Endothelial cell of umbilical vein (primary cell): ENCODE measurements at regions not wholly inside any gene's neighbourhood (a gene's known extent, or its start where the extent isn't known, plus 50 kb on each side); places are given as distances from the start of the nearest gene placed in this dataset.

Source experiments
- BruUV-seq: library from RNA; stranded (reverse); fragments of 400-500 nt; replicated peaks from 2 replicates; lab custom pipeline; 2021; lab: Mats Ljungman, UMichigan
- CTCF ChIA-PET: fragments of 300-600, 350-600 bp; sonication (Branson Sonifier 250); formaldehyde crosslinking; loops from one replicate; lab custom pipeline; 2021; ENCODE audit warnings: antibody characterized with exemption, inconsistent platforms; lab: Charles Lee
- POLR2A ChIA-PET: fragments of 300-600, 350-600 bp; sonication (Branson Sonifier 250); formaldehyde crosslinking; loops from one replicate; lab custom pipeline; 2021; ENCODE audit warnings: antibody characterized with exemption, inconsistent platforms; lab: Charles Lee
- DNase-seq: peaks from one replicate; pipeline ENCODE4 v3.0.0-alpha.2; 2011; ENCODE audit warnings: low read depth, low spot score
- FAIRE-seq: peaks from 2 replicates; lab custom pipeline; 2011; peaks lifted over from hg19 to GRCh38; lab: Jason Lieb, UNC
- H2AFZ ChIP-seq: 2 replicates; pipeline ENCODE4 v1.6.0; 2012; ENCODE audit warnings: low read depth, low read length, control low read depth, inconsistent platforms
- H3K27ac ChIP-seq: 2 replicates; pipeline ENCODE4 v1.5.1; 2011; ENCODE audit warnings: low read depth, mild to moderate bottlenecking, control low read depth, low read length, moderate library complexity; ENCODE audit not compliant: insufficient read depth
- H3K27me3 ChIP-seq, 2 experiments: 2 replicates each; pipeline versions ENCODE4 v1.6.0 to v1.6.1; 2011; ENCODE audit warnings: low read length in 2 of 2, mixed read lengths in 1 of 2; ENCODE audit not compliant: control insufficient read depth in 2 of 2, insufficient read depth in 2 of 2
- H3K36me3 ChIP-seq, 2 experiments: 2 replicates in 1 of 2; 3 replicates in 1 of 2; pipeline ENCODE4 v1.5.1; 2011; ENCODE audit warnings: low read length in 2 of 2, mild to moderate bottlenecking in 1 of 2, moderate library complexity in 1 of 2; ENCODE audit not compliant: control insufficient read depth in 2 of 2, insufficient read depth in 2 of 2; ENCODE audit errors: extremely low read depth in 1 of 2
- H3K4me1 ChIP-seq: 3 replicates; pipeline ENCODE4 v1.5.1; 2011; ENCODE audit warnings: mild to moderate bottlenecking, low read length; ENCODE audit not compliant: control insufficient read depth, insufficient read depth; ENCODE audit errors: extremely low read depth
- H3K4me2 ChIP-seq: 2 replicates; pipeline ENCODE4 v1.6.1; 2011; ENCODE audit warnings: low read length, control low read depth, mixed read lengths; ENCODE audit not compliant: insufficient read depth
- H3K4me3 ChIP-seq, 3 experiments: fragments of 200-600 bp in 1 of 3; sonication (generic), shearing (Covaris generic) in 1 of 3; replicated peaks in 1 of 3; 2 replicates each; pipeline ENCODE4 v1.5.1; 2011 to 2016; ENCODE audit warnings: control low read depth in 3 of 3, low read length in 3 of 3, mild to moderate bottlenecking in 2 of 3, inconsistent platforms in 1 of 3, low read depth in 1 of 3, moderate library complexity in 1 of 3; ENCODE audit not compliant: insufficient read depth in 1 of 3
- H3K79me2 ChIP-seq: 2 replicates; pipeline ENCODE4 v1.6.0; 2012; ENCODE audit warnings: low read length, inconsistent platforms; ENCODE audit not compliant: control insufficient read depth, insufficient read depth
- H3K9ac ChIP-seq: replicated peaks from 2 replicates; pipeline ENCODE3; 2011; ENCODE audit warnings: low read length, control low read depth; ENCODE audit not compliant: insufficient read depth; ENCODE audit errors: extremely low read depth
- H3K9me1 ChIP-seq: replicated peaks from 3 replicates; pipeline ENCODE4 v1.6.0; 2011; ENCODE audit warnings: mild to moderate bottlenecking, low read length; ENCODE audit not compliant: control insufficient read depth, insufficient read depth; ENCODE audit errors: extremely low read depth
- H3K9me3 ChIP-seq: replicated peaks from 2 replicates; pipeline ENCODE4 v1.5.1; 2012; ENCODE audit warnings: low read length, inconsistent platforms; ENCODE audit not compliant: control insufficient read depth, insufficient read depth
- H4K20me1 ChIP-seq: replicated peaks from 2 replicates; pipeline ENCODE3; 2011; ENCODE audit warnings: mild to moderate bottlenecking, low read length; ENCODE audit not compliant: control insufficient read depth, insufficient read depth; ENCODE audit errors: extremely low read depth
- CTCF ChIP-seq, 2 donors: IDR thresholded peaks; 1 replicate in 1 of 2; 2 replicates in 1 of 2; pipeline ENCODE4 v1.5.1; 2011; ENCODE audit warnings: low read length in 2 of 2, mild to moderate bottlenecking in 2 of 2, moderate library complexity in 2 of 2, control low read depth in 1 of 2, inconsistent platforms in 1 of 2, low read depth in 1 of 2; ENCODE audit not compliant: insufficient read depth in 1 of 2; ENCODE audit errors: extremely low read depth in 1 of 2
- EZH2 ChIP-seq: IDR thresholded peaks from 2 replicates; pipeline ENCODE4 v1.6.1; 2012; ENCODE audit warnings: borderline replicate concordance, low read depth, mild to moderate bottlenecking, moderate library complexity, low read length, inconsistent platforms; ENCODE audit not compliant: severe bottlenecking
- FOS ChIP-seq: IDR thresholded peaks from 2 replicates; pipeline ENCODE4 v1.6.1; 2011; ENCODE audit warnings: mild to moderate bottlenecking, low read length, moderate library complexity, borderline replicate concordance; ENCODE audit not compliant: insufficient read depth
- GATA2 ChIP-seq: IDR thresholded peaks from 2 replicates; pipeline ENCODE4 v1.7.0; 2011; ENCODE audit warnings: low read depth, mild to moderate bottlenecking, moderate library complexity, mixed read lengths, low read length; ENCODE audit not compliant: insufficient read length, insufficient read depth
- JUN ChIP-seq: IDR thresholded peaks from 2 replicates; pipeline ENCODE4 v1.6.1; 2011; ENCODE audit warnings: borderline replicate concordance, low read depth; ENCODE audit not compliant: insufficient read length, insufficient read depth
- MAX ChIP-seq: IDR thresholded peaks from 2 replicates; pipeline ENCODE4 v1.6.1; 2011; ENCODE audit not compliant: insufficient read depth, insufficient read length
- MYC ChIP-seq: IDR thresholded peaks from one replicate; pipeline ENCODE4 v1.6.1; 2011; ENCODE audit warnings: mild to moderate bottlenecking, low read depth, low read length
- POLR2A ChIP-seq: IDR thresholded peaks from 2 replicates; pipeline ENCODE4 v1.6.1; 2012; ENCODE audit warnings: low read depth, mild to moderate bottlenecking, control low read depth, low read length
- POLR2AphosphoS5 ChIP-seq: IDR thresholded peaks from 2 replicates; pipeline ENCODE4 v1.6.1; 2012; ENCODE audit warnings: low read depth, mild to moderate bottlenecking, control low read depth, low read length, moderate library complexity; ENCODE audit not compliant: insufficient read depth
- dilution Hi-C: fragments of 300-500 bp; cut with MboI; formaldehyde crosslinking; loops from one replicate; pipeline ENCODE4 v1.15.0; 2019; ENCODE audit warnings: low sequenced_read_pairs; ENCODE audit not compliant: extremely low pct_ligation_motif_present
- intact Hi-C: fragments of 100-400 bp; cut with micrococcal nuclease; formaldehyde crosslinking; loops from one replicate; pipeline ENCODE4 v1.10.0; 2022

GRCh38 chr21:36551731-36552433 is 72.0 kb upstream of the CLDN14 start:
- FAIRE-seq (no peak), DNase-seq (no peak)
- no peaks in the 10 kb centered on the region for H3K4me1 ChIP-seq
- H3K4me2 ChIP-seq: no peak overlapping the region
- H3K27me3 ChIP-seq: peaks cover 6 to 10% of the 10 kb centered on the region in 2 experiments
- ChIA-PET CTCF (interaction anchor here (1.0 kb wide), 1 partner anchor 130 kb away, joined by 3 read pairs; no protein-coding TSS in a partner anchor), POLR2A (no interaction called here)
- no TSS peak for BruUV-seq
- TF ChIP-seq EZH2: no peak
- no peak for TF ChIP-seq GATA2
- TF ChIP-seq POLR2AphosphoS5: no peak
- no peak for TF ChIP-seq JUN
- TF ChIP-seq MAX: no peak
- no peaks in the 10 kb centered on the region for H3K9me1 ChIP-seq
- H3K27ac ChIP-seq: no peak overlapping the region
- H3K79me2 ChIP-seq: no peaks in the 10 kb centered on the region
- H3K4me3 ChIP-seq: no peak overlapping the region
- dilution Hi-C loops: no loop called here
- H3K9me3 ChIP-seq: no peaks in the 10 kb centered on the region
- no peaks in the 10 kb centered on the region for H3K36me3 ChIP-seq
- no peaks in the 10 kb centered on the region for H4K20me1 ChIP-seq
- no peak overlapping the region for H3K9ac ChIP-seq
- no peak overlapping the region for H2AFZ ChIP-seq
- intact Hi-C loops: no loop called here

- intact Hi-C loops (no loop called here), dilution Hi-C loops (no loop called here)
- DNase-seq (no peak), FAIRE-seq (no peak)
- H3K9ac ChIP-seq: no peak overlapping the region
- H3K79me2 ChIP-seq: no peaks in the 10 kb centered on the region
- H4K20me1 ChIP-seq: no peaks in the 10 kb centered on the region
- POLR2A ChIA-PET: no interaction called here
- H3K9me1 ChIP-seq: no peaks in the 10 kb centered on the region
- CTCF ChIA-PET: interaction anchor here (1.0 kb wide), 1 partner anchor 130 kb away, joined by 3 read pairs; no protein-coding TSS in a partner anchor
- H3K27me3 ChIP-seq: peaks cover 7 to 13% of the 10 kb centered on the region in 2 experiments
- TF ChIP-seq EZH2 (no peak), POLR2AphosphoS5 (no peak), CTCF (IDR thresholded peaks at IDR 0.05; ENCODE audit: extremely low read depth in 1 of 2, insufficient read depth in 1 of 2, low read depth in 1 of 2, low read length in 2 of 2) (no peak), GATA2 (no peak), POLR2A (no peak), FOS (no peak), MAX (no peak), JUN (no peak), MYC (no peak)
- no peaks in the 10 kb centered on the region for H3K9me3 ChIP-seq
- H3K27ac ChIP-seq: no peak overlapping the region
- no peak overlapping the region for H2AFZ ChIP-seq
- H3K4me2 ChIP-seq: no peak overlapping the region
- H3K4me3 ChIP-seq: no peak overlapping the region
- H3K36me3 ChIP-seq: no peaks in the 10 kb centered on the region
- H3K4me1 ChIP-seq: no peaks in the 10 kb centered on the region
- BruUV-seq: no TSS peak
These were observed 72.5 kb upstream of the CLDN14 start for GRCh38 chr21:36552434-36552785.
